AG04449 (cell line): ENCODE measurements at regions not wholly inside any gene's neighbourhood (a gene's known extent, or its start where the extent isn't known, plus 50 kb on each side); places are given as distances from the start of the nearest gene placed in this dataset.

Experiments used
- CTCF ChIA-PET: fragments of 350-600 bp; formaldehyde crosslinking; extraction: SDS; loops from one replicate; lab custom pipeline; 2021; ENCODE audit warnings: antibody characterized with exemption; lab: Yijun Ruan, JAX
- POLR2A ChIA-PET: fragments of 400-600, 350-600 bp; formaldehyde crosslinking; extraction: SDS; loops from one replicate; lab custom pipeline; 2020; ENCODE audit warnings: antibody characterized with exemption, inconsistent platforms; lab: Yijun Ruan, JAX
- DNase-seq: peaks from one replicate; pipeline ENCODE4 v3.0.0-alpha.2; 2010; ENCODE audit warnings: low read depth, low spot score
- H3K4me3 ChIP-seq: 2 replicates; pipeline ENCODE4 v1.5.1; 2011; ENCODE audit warnings: low read depth, mild to moderate bottlenecking, control low read depth, low read length
- TF ChIP-seq, protein P1 (sequence below): IDR thresholded peaks from one replicate; pipeline ENCODE4 v1.5.1; 2011; ENCODE audit warnings: mild to moderate bottlenecking, moderate library complexity, low read length, control low read depth, inconsistent platforms; ENCODE audit not compliant: insufficient read depth; ENCODE audit errors: missing control alignments

DNA sequence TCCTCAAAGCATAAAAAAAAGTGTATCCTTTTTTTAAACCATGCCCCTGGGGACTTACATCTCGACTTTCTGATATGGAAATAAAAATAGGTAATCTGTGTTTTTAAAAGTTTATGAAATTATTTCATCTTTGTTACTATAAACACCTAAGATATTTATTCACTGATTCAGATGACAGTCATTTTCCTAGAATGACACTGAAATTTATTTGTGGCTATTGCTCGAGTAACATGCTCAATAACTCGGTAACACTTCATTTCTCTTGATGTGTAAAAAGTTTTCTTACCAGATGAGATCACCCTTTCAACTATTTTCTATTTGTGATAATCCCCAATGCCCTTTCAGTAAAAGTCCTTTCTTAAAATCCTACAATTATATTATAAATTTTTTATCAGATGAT is 495.8 kb downstream of the TTLL7 start:
- no peak overlapping the region for H3K4me3 ChIP-seq
- CTCF ChIA-PET, result no interaction called here
- POLR2A ChIA-PET, result no interaction called here
- TF ChIP-seq, protein P1, sequence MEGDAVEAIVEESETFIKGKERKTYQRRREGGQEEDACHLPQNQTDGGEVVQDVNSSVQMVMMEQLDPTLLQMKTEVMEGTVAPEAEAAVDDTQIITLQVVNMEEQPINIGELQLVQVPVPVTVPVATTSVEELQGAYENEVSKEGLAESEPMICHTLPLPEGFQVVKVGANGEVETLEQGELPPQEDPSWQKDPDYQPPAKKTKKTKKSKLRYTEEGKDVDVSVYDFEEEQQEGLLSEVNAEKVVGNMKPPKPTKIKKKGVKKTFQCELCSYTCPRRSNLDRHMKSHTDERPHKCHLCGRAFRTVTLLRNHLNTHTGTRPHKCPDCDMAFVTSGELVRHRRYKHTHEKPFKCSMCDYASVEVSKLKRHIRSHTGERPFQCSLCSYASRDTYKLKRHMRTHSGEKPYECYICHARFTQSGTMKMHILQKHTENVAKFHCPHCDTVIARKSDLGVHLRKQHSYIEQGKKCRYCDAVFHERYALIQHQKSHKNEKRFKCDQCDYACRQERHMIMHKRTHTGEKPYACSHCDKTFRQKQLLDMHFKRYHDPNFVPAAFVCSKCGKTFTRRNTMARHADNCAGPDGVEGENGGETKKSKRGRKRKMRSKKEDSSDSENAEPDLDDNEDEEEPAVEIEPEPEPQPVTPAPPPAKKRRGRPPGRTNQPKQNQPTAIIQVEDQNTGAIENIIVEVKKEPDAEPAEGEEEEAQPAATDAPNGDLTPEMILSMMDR, result no peak
- no peak for DNase-seq

DNA sequence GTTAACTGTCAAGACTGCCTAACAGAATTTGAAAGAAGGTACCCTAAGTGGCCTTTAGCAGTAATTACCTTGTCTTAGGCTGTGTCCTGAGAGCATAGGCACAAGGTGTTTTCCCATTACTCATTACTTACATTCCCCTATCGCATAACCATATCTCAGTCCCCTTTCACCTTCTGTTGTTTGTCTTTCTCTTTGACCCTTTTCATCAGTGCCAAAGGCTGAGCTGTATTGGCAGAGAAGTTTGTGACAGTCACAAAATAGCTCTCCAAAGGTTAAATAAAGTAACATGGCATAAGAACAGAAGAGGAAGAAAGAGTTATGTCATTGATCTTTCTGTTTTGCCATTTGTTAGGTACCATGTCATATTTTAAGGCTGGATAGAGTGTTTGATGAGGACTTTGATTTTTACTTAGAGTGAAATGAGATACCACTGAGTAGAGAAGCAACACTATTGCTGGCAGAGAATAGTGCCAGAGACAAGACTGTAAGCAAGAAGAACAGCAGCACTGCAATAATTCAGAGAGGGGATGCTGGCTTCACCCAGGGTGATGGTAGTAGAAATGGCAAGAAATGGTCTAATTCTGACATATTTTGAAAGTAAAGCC is 497.8 kb downstream of the TTLL7 start:
- ChIA-PET CTCF (no interaction called here), POLR2A (no interaction called here)
- H3K4me3 ChIP-seq, result no peak overlapping the region
- TF ChIP-seq, protein P1, result no peak
- no peak for DNase-seq

DNA sequence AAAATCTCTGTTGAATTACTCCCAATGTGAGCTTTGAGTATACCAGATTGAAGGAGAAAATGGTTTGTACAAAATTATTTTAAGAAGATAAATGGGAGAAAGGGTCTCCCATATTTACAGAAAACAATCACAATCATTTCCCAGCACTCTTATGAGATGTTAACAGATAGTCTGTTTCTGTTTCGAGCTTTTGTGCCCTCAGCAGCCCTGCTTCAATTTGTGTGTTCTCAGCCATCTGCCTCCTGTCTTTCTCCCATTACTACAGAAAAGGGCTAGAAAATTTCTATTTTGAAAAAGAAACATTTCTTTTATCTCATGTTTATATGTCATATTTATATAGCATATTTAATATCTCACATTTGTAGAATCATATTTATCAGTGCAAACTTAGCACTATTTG is 498.4 kb downstream of the TTLL7 start:
- no peak for DNase-seq
- CTCF ChIA-PET, result no interaction called here
- H3K4me3 ChIP-seq, result no peak overlapping the region
- TF ChIP-seq, protein P1, result no peak
- POLR2A ChIA-PET, result no interaction called here

DNA sequence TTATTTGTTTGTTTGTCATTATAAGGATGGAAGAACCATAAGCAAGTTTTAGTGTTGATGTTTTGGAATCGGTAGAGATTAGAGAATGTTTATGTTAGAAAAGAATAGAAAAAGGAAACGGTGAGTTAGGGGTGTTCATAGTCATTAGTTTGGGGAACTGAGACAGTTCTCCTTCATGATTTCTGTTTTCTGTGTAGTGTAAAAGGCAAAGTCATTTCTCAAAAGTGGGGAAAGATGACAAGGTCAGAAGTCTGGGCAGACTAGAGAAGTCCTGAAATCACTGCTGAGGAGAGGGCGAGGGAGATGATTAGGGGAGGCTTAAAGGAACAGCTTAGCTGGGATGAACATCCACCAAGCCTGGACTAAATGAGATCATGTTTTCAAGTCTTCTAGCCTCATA is 498.9 kb downstream of the TTLL7 start:
- DNase-seq, result no peak
- no peak overlapping the region for H3K4me3 ChIP-seq
- POLR2A ChIA-PET, result no interaction called here
- TF ChIP-seq, protein P1, result no peak
- CTCF ChIA-PET, result no interaction called here

DNA sequence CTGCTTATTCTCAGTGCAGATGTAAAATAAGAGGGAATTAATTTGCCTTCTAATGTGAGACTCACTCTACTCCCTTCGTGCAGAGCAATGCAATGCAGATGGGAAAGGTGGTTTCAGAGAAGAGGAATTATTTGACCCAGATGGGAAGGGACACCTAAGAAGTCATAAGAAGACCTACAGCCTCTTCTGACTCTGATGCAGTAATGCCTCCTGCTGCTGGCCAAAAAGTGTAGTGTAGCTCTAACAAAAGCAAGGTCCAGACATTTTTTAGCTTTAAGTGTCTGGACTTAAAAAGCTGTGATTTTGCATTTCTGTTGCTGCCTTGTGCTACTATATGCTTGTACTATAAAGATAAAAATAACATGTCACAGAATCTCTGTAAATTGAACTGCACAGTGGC is 501.4 kb downstream of the TTLL7 start:
- TF ChIP-seq, protein P1, result peak; percentile 41
- ChIA-PET POLR2A (no interaction called here), CTCF (no interaction called here)
- no peak overlapping the region for H3K4me3 ChIP-seq
- no peak for DNase-seq

DNA sequence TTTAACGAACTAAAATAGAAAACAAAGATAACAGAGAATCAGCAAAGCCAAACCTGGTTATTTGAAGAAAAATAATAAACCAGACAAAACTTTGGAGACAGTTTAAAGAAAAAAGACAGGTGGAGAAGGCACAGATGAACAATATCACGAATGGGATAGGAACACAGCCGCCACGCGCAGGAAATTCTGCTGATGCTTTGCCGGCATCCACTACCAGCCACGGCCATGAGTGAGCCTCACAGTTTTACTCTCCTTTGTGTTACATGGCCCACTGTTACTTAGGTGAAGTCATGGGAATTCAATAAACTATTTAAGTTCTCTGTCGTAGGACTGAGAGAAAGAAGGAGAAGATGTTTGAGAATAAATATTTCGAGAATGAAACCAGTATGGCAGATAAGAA is 503.4 kb downstream of the TTLL7 start:
- H3K4me3 ChIP-seq, result no peak overlapping the region
- DNase-seq, result no peak
- ChIA-PET POLR2A (no interaction called here), CTCF (no interaction called here)
- TF ChIP-seq, protein P1, result no peak
